Motor neuron (in vitro differentiated cells): ENCODE measurements at regions not wholly inside any gene's neighbourhood (a gene's known extent, or its start where the extent isn't known, plus 50 kb on each side); places are given as distances from the start of the nearest gene placed in this dataset.
A peak's percentile ranks its signal among the peaks of the same experiment; 100 is the strongest.

ENCODE experiments used
- ATAC-seq, 8 experiments: fragments of 200-7000 bp; cut with Tn5 transposase; replicated peaks in 6 of 8; 2 replicates each; pipeline ENCODE4 v1.8.0; 2021; ENCODE audit warnings: mild to moderate bottlenecking in 8 of 8, moderate library complexity in 8 of 8
- H3K27ac ChIP-seq, 2 donors: fragments of 250-450 bp; sonication (Bioruptor Pico); 2 replicates each; pipeline ENCODE4 v1.9.0; 2021; ENCODE audit warnings: antibody characterized with exemption in 2 of 2, mild to moderate bottlenecking in 2 of 2, moderate library complexity in 1 of 2
- H3K4me1 ChIP-seq, 2 donors: fragments of 250-450 bp; sonication (Bioruptor Pico); replicated peaks in 1 of 2; 2 replicates each; pipeline ENCODE4 v1.6.1; 2021; ENCODE audit warnings: antibody characterized with exemption in 2 of 2, mild to moderate bottlenecking in 2 of 2, moderate library complexity in 1 of 2
- H3K4me3 ChIP-seq, 5 donors: fragments of 250-450 bp; sonication (Bioruptor Pico); 2 replicates each; pipeline ENCODE4 v1.9.0; 2021; ENCODE audit warnings: antibody characterized with exemption in 5 of 5, mild to moderate bottlenecking in 5 of 5, moderate library complexity in 4 of 5
- WGBS, 10 experiments: fragments of 450-650 bp; shearing (Covaris generic); methylation state at CpG; one replicate each; pipeline ENCODE4 v1.0.0; 2022; 5-methylcytosine and 5-hydroxymethylcytosine counted together
- in situ Hi-C, 9 experiments: fragments of 400-800 bp; cut with MboI; loops; one replicate each; pipeline ENCODE4 v1.15.0; 2021; ENCODE audit warnings: low sequenced_read_pairs in 9 of 9, low pct_unique_long_range_greater_than_20kb in 2 of 9; ENCODE audit not compliant: unreplicated experiment in 9 of 9

GRCh38 chr16:87127061-87127765 is 190.0 kb downstream of the C16orf95 start:
- 0 to 80% (median 61%) methylated on average over 1 to 6 of the region's 23 CpGs; no CpG with 5 or more reads in 3 of the 10 experiments for WGBS, 10 experiments
- ATAC-seq: peak in 4 of 8 experiments; percentile 20 to 85 (median 68)
- in situ Hi-C loops: no loop called here
- peaks cover 0 to 4% of the 10 kb centered on the region in 2 donors for H3K4me1 ChIP-seq
- no peak overlapping the region for H3K4me3 ChIP-seq
- no peak overlapping the region for H3K27ac ChIP-seq

- in situ Hi-C loops: no loop called here
- peaks cover 0 to 9% of the 10 kb centered on the region in 2 donors for H3K4me1 ChIP-seq
- no peak overlapping the region for H3K27ac ChIP-seq
- H3K4me3 ChIP-seq: no peak overlapping the region
- no peak for ATAC-seq
- 93 to 100% (median 100%) methylated on average over 1 to 3 of the region's 6 CpGs; no CpG with 5 or more reads in 7 of the 10 experiments for WGBS, 10 experiments
Measured at GRCh38 chr16:87127766-87128147, 189.4 kb downstream of the C16orf95 start.

GRCh38 chr16:87129771-87130170 is 187.4 kb downstream of the C16orf95 start:
- H3K27ac ChIP-seq: no peak overlapping the region
- in situ Hi-C loops: no loop called here
- peak in 1 of 8 experiments; percentile 14 for ATAC-seq

GRCh38 chr16:87131061-87131995 is 185.9 kb downstream of the C16orf95 start:
- 20 to 92% (median 70%) methylated on average over 1 to 14 of the region's 16 CpGs; no CpG with 5 or more reads in 1 of the 10 experiments for WGBS, 10 experiments

More at GRCh38 chr16:87129771-87130170, 187.4 kb downstream of the C16orf95 start:
- Histone ChIP-seq H3K4me3 (no peak overlapping the region), H3K4me1 (peaks cover 0 to 15% of the 10 kb centered on the region in 2 donors)
- WGBS, 10 experiments: 80 to 86% (median 83%) methylated on average over 1 to 2 of the region's 4 CpGs; no CpG with 5 or more reads in 6 of the 10 experiments

GRCh38 chr16:87131996-87132345 is 185.2 kb downstream of the C16orf95 start:
- ATAC-seq: no peak
- Histone ChIP-seq H3K4me3 (no peak overlapping the region), H3K27ac (no peak overlapping the region), H3K4me1 (peaks cover 0 to 16% of the 10 kb centered on the region in 2 donors)
- 40 to 91% (median 59%) methylated on average over 1 to 5 of the region's 6 CpGs; no CpG with 5 or more reads in 5 of the 10 experiments for WGBS, 10 experiments
- in situ Hi-C loops: no loop called here

More at GRCh38 chr16:87131061-87131995, 185.9 kb downstream of the C16orf95 start:
- H3K4me3 ChIP-seq: no peak overlapping the region
- peaks cover 0 to 16% of the 10 kb centered on the region in 2 donors for H3K4me1 ChIP-seq
- in situ Hi-C loops: no loop called here
- no peak overlapping the region for H3K27ac ChIP-seq
- no peak for ATAC-seq

GRCh38 chr16:87132361-87133014 is 184.7 kb downstream of the C16orf95 start:
- Histone ChIP-seq H3K4me3 (no peak overlapping the region), H3K27ac (no peak overlapping the region), H3K4me1 (peaks cover 0 to 16% of the 10 kb centered on the region in 2 donors)
- WGBS, 10 experiments: 0 to 100% (median 20%) methylated on average over 1 to 14 of the region's 20 CpGs; no CpG with 5 or more reads in 2 of the 10 experiments
- in situ Hi-C loops: no loop called here
- peak; percentile 51 to 91 (median 56) for ATAC-seq

- H3K27ac ChIP-seq: no peak overlapping the region
- peaks cover 0 to 16% of the 10 kb centered on the region in 2 donors for H3K4me1 ChIP-seq
- no peak for ATAC-seq
- in situ Hi-C loops: no loop called here
- 59 to 100% (median 80%) methylated on average over 1 to 10 of the region's 21 CpGs; no CpG with 5 or more reads in 2 of the 10 experiments for WGBS, 10 experiments
- no peak overlapping the region for H3K4me3 ChIP-seq
Measured at GRCh38 chr16:87133112-87133850, 183.9 kb downstream of the C16orf95 start.

GRCh38 chr16:87133966-87134627 is 183.1 kb downstream of the C16orf95 start:
- Histone ChIP-seq H3K4me1 (peaks cover 0 to 16% of the 10 kb centered on the region in 2 donors), H3K27ac (no peak overlapping the region), H3K4me3 (no peak overlapping the region)
- ATAC-seq: no peak
- 80 to 100% (median 90%) methylated on average over 1 to 5 of the region's 17 CpGs; no CpG with 5 or more reads in 5 of the 10 experiments for WGBS, 10 experiments
- in situ Hi-C loops: no loop called here

GRCh38 chr16:87134628-87134995 is 182.6 kb downstream of the C16orf95 start:
- ATAC-seq: peak in 2 of 8 experiments; percentile 19 to 90
- Histone ChIP-seq H3K27ac (no peak overlapping the region), H3K4me3 (no peak overlapping the region), H3K4me1 (peaks cover 0 to 16% of the 10 kb centered on the region in 2 donors)
- WGBS, 10 experiments: 70 to 100% (median 82%) methylated on average over 1 to 6 of the region's 7 CpGs; no CpG with 5 or more reads in 5 of the 10 experiments
- in situ Hi-C loops: no loop called here

GRCh38 chr16:87135246-87136030 is 181.8 kb downstream of the C16orf95 start:
- no peak for ATAC-seq
- in situ Hi-C loops: no loop called here
- WGBS, 10 experiments: 25 to 100% (median 65%) methylated on average over 2 to 4 of the region's 9 CpGs; no CpG with 5 or more reads in 3 of the 10 experiments
- peaks cover 0 to 16% of the 10 kb centered on the region in 2 donors for H3K4me1 ChIP-seq
- H3K4me3 ChIP-seq: no peak overlapping the region
- no peak overlapping the region for H3K27ac ChIP-seq

- in situ Hi-C loops: no loop called here
- ATAC-seq: no peak
- Histone ChIP-seq H3K4me1 (peaks cover 0 to 5% of the 10 kb centered on the region in 2 donors), H3K4me3 (no peak overlapping the region), H3K27ac (no peak overlapping the region)
- WGBS, 10 experiments: 65 to 100% (median 90%) methylated on average over 2 to 3 of the region's 4 CpGs; no CpG with 5 or more reads in 4 of the 10 experiments
Measured at GRCh38 chr16:87138316-87138715, 178.9 kb downstream of the C16orf95 start.
